Panc1 (cell line): ENCODE measurements at regions not wholly inside any gene's neighbourhood (a gene's known extent, or its start where the extent isn't known, plus 50 kb on each side); places are given as distances from the start of the nearest gene placed in this dataset.

Experiments
- ATAC-seq: fragments of 200-7000 bp; cut with Tn5 transposase; 2 replicates; pipeline ENCODE4 v1.9.1; 2020; ENCODE audit warnings: mild to moderate bottlenecking, moderate library complexity
- BruUV-seq: library from RNA; stranded (reverse); fragments of 400-500 nt; replicated peaks from 2 replicates; lab custom pipeline; 2021; lab: Mats Ljungman, UMichigan
- CTCF ChIA-PET: fragments of 300-600 bp; sonication (Branson Sonifier 250); formaldehyde crosslinking; loops from one replicate; lab custom pipeline; 2022; ENCODE audit warnings: antibody characterized with exemption; lab: Charles Lee
- POLR2A ChIA-PET: fragments of 300-600 bp; sonication (Branson Sonifier 250); formaldehyde crosslinking; loops from one replicate; lab custom pipeline; 2022; ENCODE audit warnings: antibody characterized with exemption; lab: Charles Lee
- DNase-seq: peaks from one replicate; pipeline ENCODE4 v3.0.0-alpha.2; 2010; ENCODE audit warnings: low read depth, low spot score
- H3K27ac ChIP-seq: 2 replicates; pipeline ENCODE4 v1.5.1; 2011; ENCODE audit warnings: mild to moderate bottlenecking, low read length, inconsistent platforms
- H3K27me3 ChIP-seq: fragments of 200-500 bp; sonication (Bioruptor generic); 2 replicates; pipeline ENCODE4 v1.6.0; 2014; ENCODE audit warnings: low read length, inconsistent platforms; ENCODE audit not compliant: control insufficient read depth, insufficient read depth
- H3K36me3 ChIP-seq: fragments of 200-500 bp; sonication (Bioruptor generic); 2 replicates; pipeline ENCODE4 v1.5.1; 2014; ENCODE audit warnings: inconsistent platforms, mild to moderate bottlenecking, low read length, moderate library complexity; ENCODE audit not compliant: control insufficient read depth, insufficient read depth
- H3K4me1 ChIP-seq: 2 replicates; pipeline ENCODE4 v1.5.1; 2011; ENCODE audit warnings: inconsistent platforms, mild to moderate bottlenecking, low read length, moderate library complexity; ENCODE audit not compliant: control insufficient read depth, insufficient read depth
- H3K4me3 ChIP-seq, 2 experiments: 2 replicates each; pipeline ENCODE4 v1.5.1; 2011 to 2012; ENCODE audit warnings: low read depth in 2 of 2, low read length in 2 of 2, mild to moderate bottlenecking in 2 of 2, inconsistent platforms in 1 of 2, moderate library complexity in 1 of 2
- H3K9me3 ChIP-seq: fragments of 200-500 bp; sonication (Bioruptor generic); 2 replicates; pipeline ENCODE4 v1.5.1; 2014; ENCODE audit warnings: low read depth, mild to moderate bottlenecking, inconsistent platforms, low read length, moderate library complexity; ENCODE audit not compliant: control insufficient read depth, insufficient read depth
- CTCF ChIP-seq: fragments of 450-650 bp; IDR thresholded peaks from 2 replicates; pipeline ENCODE4 v1.5.1; 2017; ENCODE audit warnings: mild to moderate bottlenecking
- POLR2AphosphoS5 ChIP-seq: IDR thresholded peaks from 2 replicates; pipeline ENCODE4 v1.6.1; 2012; ENCODE audit warnings: mild to moderate bottlenecking, low read depth, low read length, moderate library complexity
- REST ChIP-seq, 2 experiments: IDR thresholded peaks; 2 replicates each; pipeline ENCODE4 v1.6.1; 2011 to 2012; ENCODE audit warnings: low read depth in 2 of 2, control low read depth in 1 of 2, low read length in 1 of 2, mild to moderate bottlenecking in 1 of 2, moderate library complexity in 1 of 2; ENCODE audit not compliant: insufficient read depth in 1 of 2
- SIN3A ChIP-seq: IDR thresholded peaks from 2 replicates; pipeline ENCODE4 v1.6.1; 2012; ENCODE audit warnings: low read depth, mild to moderate bottlenecking, low read length, moderate library complexity, borderline replicate concordance; ENCODE audit not compliant: insufficient read depth
- TCF7L2 ChIP-seq: IDR thresholded peaks from 2 replicates; pipeline ENCODE4 v1.6.1; 2011; ENCODE audit warnings: mild to moderate bottlenecking, low read depth, low read length, inconsistent platforms
- in situ Hi-C: cut with HindIII; loops from 2 replicates; pipeline ENCODE4 v1.10.0; 2016; ENCODE audit warnings: low sequenced_read_pairs, low pct_unique_long_range_greater_than_20kb
- intact Hi-C: fragments of 100-400 bp; cut with micrococcal nuclease; formaldehyde crosslinking; loops from one replicate; pipeline ENCODE4 v1.10.0; 2022; ENCODE audit not compliant: unreplicated experiment

GRCh38 chr4:38606587-38606905, 57.5 kb upstream of the KLF3 start:
- TF ChIP-seq POLR2AphosphoS5: no peak
- TF ChIP-seq SIN3A: no peak
- Histone ChIP-seq H3K4me1 (no peaks in the 10 kb centered on the region), H3K36me3 (no peaks in the 10 kb centered on the region), H3K27me3 (no peaks in the 10 kb centered on the region), H3K9me3 (no peaks in the 10 kb centered on the region), H3K27ac (no peak overlapping the region), H3K4me3 (no peak overlapping the region)
- intact Hi-C loops: no loop called here
- ChIA-PET POLR2A (no interaction called here), CTCF (no interaction called here)
- ATAC-seq (no peak), DNase-seq (no peak)
- BruUV-seq: no TSS peak
- in situ Hi-C loops: no loop called here

GRCh38 chr4:38609614-38610013, 54.4 kb upstream of the KLF3 start:
- Histone ChIP-seq H3K4me1 (no peaks in the 10 kb centered on the region), H3K4me3 (no peak overlapping the region), H3K27ac (no peak overlapping the region), H3K27me3 (no peaks in the 10 kb centered on the region), H3K36me3 (no peaks in the 10 kb centered on the region), H3K9me3 (no peaks in the 10 kb centered on the region)
- no peak for ATAC-seq
- ChIA-PET POLR2A (no interaction called here), CTCF (no interaction called here)
- BruUV-seq: no TSS peak
- intact Hi-C loops: no loop called here
- no peak for DNase-seq
- in situ Hi-C loops: no loop called here
- TF ChIP-seq SIN3A (no peak), REST (IDR thresholded peaks at IDR 0.05; ENCODE audit: insufficient read depth in 1 of 2, low read depth in 2 of 2, low read length in 1 of 2) (no peak), CTCF (no peak), POLR2AphosphoS5 (no peak), TCF7L2 (no peak)

GRCh38 chr4:38610521-38610920, 53.5 kb upstream of the KLF3 start:
- intact Hi-C loops (no loop called here), in situ Hi-C loops (no loop called here)
- ChIA-PET CTCF (no interaction called here), POLR2A (no interaction called here)
- ATAC-seq (no peak), DNase-seq (no peak)
- H3K4me1 ChIP-seq: no peaks in the 10 kb centered on the region
- H3K9me3 ChIP-seq: no peaks in the 10 kb centered on the region
- H3K4me3 ChIP-seq: no peak overlapping the region
- no peaks in the 10 kb centered on the region for H3K27me3 ChIP-seq
- TF ChIP-seq CTCF (no peak), SIN3A (no peak), REST (IDR thresholded peaks at IDR 0.05; ENCODE audit: insufficient read depth in 1 of 2, low read depth in 2 of 2, low read length in 1 of 2) (no peak), POLR2AphosphoS5 (no peak), TCF7L2 (no peak)
- H3K36me3 ChIP-seq: no peaks in the 10 kb centered on the region
- BruUV-seq: no TSS peak
- H3K27ac ChIP-seq: no peak overlapping the region
